Loucy (cell line): ENCODE measurements at regions not wholly inside any gene's neighbourhood (a gene's known extent, or its start where the extent isn't known, plus 50 kb on each side); places are given as distances from the start of the nearest gene placed in this dataset.
A peak's percentile ranks its signal among the peaks of the same experiment; 100 is the strongest.

Source experiments
- H2AFZ ChIP-seq: fragments of 200-600 bp; sonication (generic); 2 replicates; pipeline ENCODE4 v1.6.0; 2016; ENCODE audit warnings: antibody characterized with exemption, mild to moderate bottlenecking, low read length, moderate library complexity
- H3F3A ChIP-seq: fragments of 200-600 bp; 2 replicates; pipeline ENCODE4 v1.6.0; 2016; ENCODE audit warnings: antibody characterized with exemption, low read depth, mild to moderate bottlenecking
- H3K27me3 ChIP-seq: fragments of 200-600 bp; sonication (generic); 2 replicates; pipeline ENCODE4 v1.6.1; 2014; ENCODE audit warnings: low read length, mild to moderate bottlenecking; ENCODE audit not compliant: insufficient read depth, poor library complexity, severe bottlenecking
- H3K36me3 ChIP-seq: fragments of 200-600 bp; sonication (generic); 2 replicates; pipeline ENCODE4 v1.6.1; 2016; ENCODE audit warnings: low read length; ENCODE audit not compliant: insufficient read depth
- H3K4me1 ChIP-seq: fragments of 200-600 bp; sonication (generic); 2 replicates; pipeline ENCODE4 v1.5.1; 2014; ENCODE audit warnings: low read length, mild to moderate bottlenecking; ENCODE audit not compliant: insufficient read depth, poor library complexity, severe bottlenecking
- H3K4me2 ChIP-seq: fragments of 200-600 bp; sonication (generic); 2 replicates; pipeline ENCODE4 v1.6.0; 2014; ENCODE audit warnings: antibody characterized with exemption, low read length, low read depth, mild to moderate bottlenecking; ENCODE audit not compliant: poor library complexity, severe bottlenecking
- H3K4me3 ChIP-seq: fragments of 200-600 bp; sonication (generic); 2 replicates; pipeline ENCODE4 v1.5.1; 2014; ENCODE audit warnings: low read length, mild to moderate bottlenecking, mixed read lengths; ENCODE audit not compliant: poor library complexity, severe bottlenecking
- H3K79me2 ChIP-seq: fragments of 200-600 bp; sonication (generic); 2 replicates; pipeline ENCODE4 v1.6.1; 2014; ENCODE audit warnings: low read length; ENCODE audit not compliant: insufficient read depth
- H3K9ac ChIP-seq: fragments of 200-600 bp; sonication (generic); 2 replicates; pipeline ENCODE4 v1.6.0; 2014; ENCODE audit warnings: mild to moderate bottlenecking, low read depth, low read length, moderate library complexity; ENCODE audit not compliant: poor library complexity, severe bottlenecking
- H3K9me2 ChIP-seq: fragments of 200-600 bp; sonication (generic); replicated peaks from 2 replicates; pipeline ENCODE4 v1.6.1; 2016; ENCODE audit warnings: low read depth, low read length, mixed read lengths
- H3K9me3 ChIP-seq: fragments of 200-600 bp; sonication (generic); 2 replicates; pipeline ENCODE4 v1.6.1; 2014; ENCODE audit warnings: mild to moderate bottlenecking, antibody characterized with exemption, low read length, low read depth; ENCODE audit not compliant: insufficient read depth
- H4K20me1 ChIP-seq: fragments of 200-600 bp; sonication (generic); 2 replicates; pipeline ENCODE4 v1.6.0; 2014; ENCODE audit warnings: antibody characterized with exemption, low read length, mild to moderate bottlenecking; ENCODE audit not compliant: insufficient read depth, poor library complexity, severe bottlenecking
- CTCF ChIP-seq: fragments of 200-600 bp; sonication (generic); conservative IDR thresholded peaks from 2 replicates; pipeline ENCODE4 v1.5.1; 2014; ENCODE audit warnings: mild to moderate bottlenecking, antibody characterized with exemption, low read length
- EZH2phosphoT487 ChIP-seq: fragments of 200-600 bp; IDR thresholded peaks from 2 replicates; pipeline ENCODE4 v1.6.1; 2018; ENCODE audit warnings: antibody characterized with exemption, mild to moderate bottlenecking, moderate library complexity, borderline replicate concordance

DNA sequence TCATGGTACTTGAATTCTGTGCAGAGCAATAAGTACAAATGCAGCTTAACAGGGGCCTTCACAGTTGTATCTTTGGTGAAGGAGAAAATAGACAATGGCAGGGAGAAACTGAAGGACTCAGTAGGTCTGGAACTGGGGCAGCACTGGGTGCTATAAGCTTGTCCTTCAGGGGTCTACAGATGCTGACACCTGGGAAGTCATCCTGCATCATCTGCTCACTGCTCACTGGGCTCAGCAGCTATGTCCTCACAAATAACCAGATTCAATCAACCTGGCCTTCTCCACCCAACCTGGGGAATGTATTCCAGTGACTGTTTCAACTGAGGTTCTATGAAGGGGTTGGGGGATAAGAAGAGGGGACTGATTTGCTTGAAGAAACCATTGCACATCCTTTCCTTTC, 117.0 kb downstream of the ZNF280B start:
- Histone ChIP-seq H4K20me1 (no peaks in the 10 kb centered on the region), H3F3A (no peaks in the 10 kb centered on the region), H3K9ac (no peak overlapping the region), H3K4me2 (no peak overlapping the region), H3K27me3 (no peaks in the 10 kb centered on the region), H3K4me3 (no peak overlapping the region), H2AFZ (no peak overlapping the region), H3K9me2 (no peaks in the 10 kb centered on the region), H3K79me2 (no peaks in the 10 kb centered on the region), H3K9me3 (no peaks in the 10 kb centered on the region; the same call in 1 of the 2 replicates), H3K4me1 (peaks cover 10% of the 10 kb centered on the region), H3K36me3 (no peaks in the 10 kb centered on the region)
- TF ChIP-seq EZH2phosphoT487 (no peak), CTCF (no peak)

DNA sequence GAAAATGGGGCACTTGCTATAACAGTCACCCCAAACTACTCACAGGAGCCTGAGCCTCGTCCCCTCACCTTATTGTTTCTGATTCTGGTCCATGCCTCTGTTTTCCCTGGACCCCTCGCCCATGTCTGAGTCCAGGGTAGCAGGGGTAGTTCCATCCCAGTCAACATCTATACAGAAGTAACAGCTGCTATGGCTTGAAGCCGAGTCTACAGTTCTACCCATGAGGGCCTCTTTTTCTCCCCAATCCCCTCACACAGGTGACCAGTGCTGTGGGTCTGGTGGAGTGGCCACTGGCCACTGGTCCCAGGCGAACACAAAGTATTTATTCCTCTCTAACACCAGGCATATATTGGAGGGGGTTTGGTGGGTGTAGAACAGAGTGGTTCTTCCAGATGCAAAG, 116.4 kb downstream of the ZNF280B start:
- no peaks in the 10 kb centered on the region for H3F3A ChIP-seq
- H3K9ac ChIP-seq, result no peak overlapping the region
- no peaks in the 10 kb centered on the region for H3K27me3 ChIP-seq

DNA sequence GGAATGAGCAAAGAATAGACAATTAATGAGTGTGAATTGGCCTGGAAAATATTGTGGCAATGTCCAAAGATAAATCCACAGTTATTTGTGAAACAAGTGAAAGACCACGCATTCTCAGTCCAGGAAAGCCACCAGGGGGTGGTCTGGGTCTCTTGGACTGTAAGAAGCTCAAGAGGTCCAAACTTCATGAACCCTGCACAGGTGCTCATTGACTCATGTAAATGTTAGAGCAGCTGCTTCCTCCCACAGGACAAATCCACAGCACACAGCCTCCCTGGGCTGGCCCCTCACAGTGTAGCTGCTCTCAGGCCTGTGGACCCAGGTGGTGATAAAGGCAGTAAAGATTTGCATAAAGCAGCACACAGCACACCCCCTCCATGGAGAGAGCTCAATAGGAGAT, 114.0 kb downstream of the ZNF280B start:
- H3K9ac ChIP-seq, result no peak overlapping the region
- H3K4me3 ChIP-seq, result no peak overlapping the region
- no peaks in the 10 kb centered on the region for H3K9me2 ChIP-seq
- TF ChIP-seq EZH2phosphoT487 (no peak), CTCF (0 out of 2 replicates have a peak, but pooled peaks have one; percentile 22)
- no peaks in the 10 kb centered on the region for H3K36me3 ChIP-seq
- H3K9me3 ChIP-seq, result no peaks in the 10 kb centered on the region; the same call in 1 of the 2 replicates
- no peaks in the 10 kb centered on the region for H3K27me3 ChIP-seq
- no peaks in the 10 kb centered on the region for H3F3A ChIP-seq
- H3K4me2 ChIP-seq, result peak overlapping the region; percentile 10
- peaks cover 10% of the 10 kb centered on the region for H3K4me1 ChIP-seq
- no peak overlapping the region for H2AFZ ChIP-seq
- no peaks in the 10 kb centered on the region for H4K20me1 ChIP-seq
- H3K79me2 ChIP-seq, result no peaks in the 10 kb centered on the region

More for the DNA sequence above, 116.4 kb downstream of the ZNF280B start:
- no peak overlapping the region for H2AFZ ChIP-seq
- no peak for TF ChIP-seq EZH2phosphoT487
- no peak for TF ChIP-seq CTCF
- H3K4me3 ChIP-seq, result no peak overlapping the region
- no peaks in the 10 kb centered on the region for H3K36me3 ChIP-seq
- peaks cover 10% of the 10 kb centered on the region for H3K4me1 ChIP-seq
- no peak overlapping the region for H3K4me2 ChIP-seq
- no peaks in the 10 kb centered on the region; the same call in 1 of the 2 replicates for H3K9me3 ChIP-seq
- no peaks in the 10 kb centered on the region for H3K79me2 ChIP-seq
- no peaks in the 10 kb centered on the region for H3K9me2 ChIP-seq
- H4K20me1 ChIP-seq, result no peaks in the 10 kb centered on the region
